Cardiac muscle cell (in vitro differentiated cells and primary cell): ENCODE measurements at regions not wholly inside any gene's neighbourhood (a gene's known extent, or its start where the extent isn't known, plus 50 kb on each side); places are given as distances from the start of the nearest gene placed in this dataset.

ENCODE experiments used
- DNase-seq, 2 donors: peaks; one replicate each; pipeline versions ENCODE4 v3.0.0 to v3.0.0-alpha.2; 2010 to 2017; ENCODE audit warnings: low read depth in 1 of 2, low spot score in 1 of 2
- H3K27ac ChIP-seq: fragments of 200-600 bp; sonication (generic); 2 replicates; pipeline ENCODE4 v1.5.1; 2016
- H3K27me3 ChIP-seq: fragments of 200-600 bp; sonication (generic); 2 replicates; pipeline ENCODE4 v1.6.0; 2016; ENCODE audit warnings: control low read depth
- H3K36me3 ChIP-seq: fragments of 200-600 bp; sonication (generic); 2 replicates; pipeline ENCODE4 v1.5.1; 2016; ENCODE audit warnings: control low read depth
- H3K4me1 ChIP-seq: fragments of 200-600 bp; sonication (generic); 2 replicates; pipeline ENCODE4 v1.8.1; 2017; ENCODE audit warnings: low read depth, mild to moderate bottlenecking, mixed run types
- H3K4me3 ChIP-seq: fragments of 200-600 bp; sonication (generic); 2 replicates; pipeline ENCODE4 v1.5.1; 2016; ENCODE audit warnings: mild to moderate bottlenecking
- H3K9me3 ChIP-seq: fragments of 200-600 bp; sonication (generic); 2 replicates; pipeline ENCODE4 v1.5.1; 2017; ENCODE audit warnings: low read depth, mild to moderate bottlenecking, control low read depth
- CTCF ChIP-seq: IDR thresholded peaks from 2 replicates; pipeline ENCODE4 v1.5.1; 2012; ENCODE audit warnings: low read depth, mild to moderate bottlenecking, low read length

- no peak for DNase-seq
These were observed 411.6 kb upstream of the NEGR1 start for GRCh38 chr1:72693899-72694298.

DNA sequence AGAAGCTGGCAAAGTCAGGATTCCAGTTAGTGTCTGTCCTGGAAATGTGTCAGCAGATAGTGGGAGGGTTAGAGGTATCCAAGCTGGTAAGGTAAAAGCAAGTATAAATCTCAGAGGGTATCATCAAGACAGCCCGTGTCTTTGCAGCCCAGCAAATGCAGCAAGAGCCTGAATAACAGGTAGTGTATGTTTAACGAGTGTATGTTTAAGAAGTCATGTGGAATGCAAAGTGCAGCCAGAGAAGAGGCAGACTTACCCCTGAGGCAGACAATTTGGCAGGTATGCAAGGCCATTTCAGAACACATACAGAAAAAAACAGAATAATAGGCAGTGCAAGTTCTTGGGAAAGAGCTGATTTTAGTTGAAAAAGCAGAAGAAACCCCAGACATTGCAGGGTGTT is 411.0 kb upstream of the NEGR1 start:
- no peak for TF ChIP-seq CTCF
- peaks cover 4% of the 10 kb centered on the region for H3K9me3 ChIP-seq
- DNase-seq = no peak
- H3K36me3 ChIP-seq = no peaks in the 10 kb centered on the region
- no peaks in the 10 kb centered on the region for H3K27me3 ChIP-seq
- no peaks in the 10 kb centered on the region for H3K4me1 ChIP-seq
- no peak overlapping the region for H3K4me3 ChIP-seq
- no peak overlapping the region for H3K27ac ChIP-seq

More at GRCh38 chr1:72693899-72694298, 411.6 kb upstream of the NEGR1 start:
- Histone ChIP-seq H3K27ac (no peak overlapping the region), H3K4me1 (no peaks in the 10 kb centered on the region), H3K9me3 (peaks cover 4% of the 10 kb centered on the region), H3K4me3 (no peak overlapping the region), H3K27me3 (no peaks in the 10 kb centered on the region), H3K36me3 (no peaks in the 10 kb centered on the region)
- TF ChIP-seq CTCF = no peak

DNA sequence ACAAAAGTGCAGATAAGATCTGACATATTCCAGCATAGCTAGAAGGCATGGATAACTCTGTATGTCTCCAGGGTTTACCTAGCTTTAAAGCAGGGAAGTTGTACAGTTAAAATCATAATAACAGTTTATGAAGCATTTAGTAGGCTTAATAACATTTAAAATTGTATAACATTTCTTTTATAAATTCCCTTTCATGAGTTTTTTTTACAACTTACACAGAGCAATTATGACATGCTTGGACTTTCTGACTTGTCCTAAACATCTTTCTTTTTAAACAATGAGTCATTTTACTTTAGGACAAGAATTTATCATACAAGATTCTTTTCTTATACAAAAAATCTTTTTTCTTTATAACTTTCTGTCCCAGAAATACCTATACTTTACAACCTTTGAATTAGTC is 408.5 kb upstream of the NEGR1 start:
- Histone ChIP-seq H3K27me3 (no peaks in the 10 kb centered on the region), H3K4me3 (no peak overlapping the region), H3K36me3 (no peaks in the 10 kb centered on the region), H3K9me3 (peaks cover 4% of the 10 kb centered on the region), H3K4me1 (no peaks in the 10 kb centered on the region), H3K27ac (no peak overlapping the region)
- TF ChIP-seq CTCF = no peak
- no peak for DNase-seq

DNA sequence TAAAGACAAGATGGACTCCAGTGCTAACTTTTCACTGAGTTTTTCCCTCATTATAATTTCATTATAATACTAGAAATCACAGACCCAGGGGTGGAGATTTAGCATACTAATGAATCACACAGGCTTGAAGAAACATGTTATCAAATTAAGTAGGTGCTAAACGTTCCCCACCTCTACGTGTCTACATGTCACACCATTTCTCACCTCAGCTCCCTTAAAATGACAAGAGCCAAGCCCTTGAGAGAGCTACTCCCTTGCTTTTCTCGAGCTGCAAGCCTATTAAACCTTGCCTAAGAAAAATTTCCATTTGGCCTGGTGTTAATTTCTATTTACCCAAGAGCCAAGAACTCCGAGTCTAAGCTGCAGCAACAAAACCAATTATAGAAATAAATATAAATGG is 396.3 kb upstream of the NEGR1 start:
- Histone ChIP-seq H3K4me3 (no peak overlapping the region), H3K36me3 (no peaks in the 10 kb centered on the region), H3K9me3 (no peaks in the 10 kb centered on the region), H3K27me3 (no peaks in the 10 kb centered on the region), H3K27ac (no peak overlapping the region), H3K4me1 (no peaks in the 10 kb centered on the region)
- no peak for DNase-seq
- TF ChIP-seq CTCF = no peak

- H3K4me1 ChIP-seq = no peaks in the 10 kb centered on the region
- H3K27ac ChIP-seq = no peak overlapping the region
- no peaks in the 10 kb centered on the region for H3K36me3 ChIP-seq
- no peak for DNase-seq
- no peaks in the 10 kb centered on the region for H3K27me3 ChIP-seq
- TF ChIP-seq CTCF = no peak
- H3K4me3 ChIP-seq = no peak overlapping the region
- H3K9me3 ChIP-seq = no peaks in the 10 kb centered on the region
These were observed 388.6 kb upstream of the NEGR1 start for GRCh38 chr1:72670902-72671301.

DNA sequence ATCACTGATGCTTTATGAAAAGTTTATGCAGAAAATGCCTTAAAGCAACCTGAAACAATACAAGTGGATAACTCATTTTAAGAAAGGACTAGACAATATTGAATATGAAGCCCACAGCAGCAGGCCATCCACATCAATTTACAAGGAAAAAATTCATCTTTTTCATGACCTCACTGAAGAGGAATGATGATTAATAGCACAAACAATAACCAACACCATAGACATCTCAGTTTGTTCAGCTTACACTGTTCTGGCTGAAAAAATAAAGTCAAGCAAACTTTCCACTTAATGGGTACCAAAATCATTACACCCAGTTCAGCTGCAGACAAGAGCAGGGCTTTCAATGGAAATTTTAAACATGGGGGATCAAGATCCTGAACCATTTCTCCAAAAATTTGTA is 380.6 kb upstream of the NEGR1 start:
- no peaks in the 10 kb centered on the region for H3K9me3 ChIP-seq
- no peak overlapping the region for H3K27ac ChIP-seq
- no peak overlapping the region for H3K4me3 ChIP-seq
- no peak for TF ChIP-seq CTCF
- no peaks in the 10 kb centered on the region for H3K27me3 ChIP-seq
- H3K36me3 ChIP-seq = no peaks in the 10 kb centered on the region
- no peaks in the 10 kb centered on the region for H3K4me1 ChIP-seq
- DNase-seq = no peak
